NCI-H524 (cell line): ENCODE measurements at regions not wholly inside any gene's neighbourhood (a gene's known extent, or its start where the extent isn't known, plus 50 kb on each side); places are given as distances from the start of the nearest gene placed in this dataset.
"Not testable (repeated sequence)": the region's sequence is repeated elsewhere in the genome, so short reads cannot be mapped to it uniquely, and the experiment has no call there.

Source experiments
- DNase-seq, 2 experiments: peaks; one replicate each; lab custom pipeline; 2025; lab: John Stamatoyannopoulos, UW

- peak in 1 of 2 experiments; percentile 12 for DNase-seq
These were observed 818.8 kb upstream of the CITED2 start for GRCh38 chr6:140193269-140193668.

- no peak for DNase-seq
These were observed 817.6 kb upstream of the CITED2 start for GRCh38 chr6:140192018-140192417.

- not testable (repeated sequence) for DNase-seq
These were observed 814.8 kb upstream of the CITED2 start for GRCh38 chr6:140189263-140189662.

- DNase-seq, result no peak
These were observed 811.5 kb upstream of the CITED2 start for GRCh38 chr6:140185991-140186390.

GRCh38 chr6:140183881-140184280, 809.4 kb upstream of the CITED2 start:
- no peak for DNase-seq

GRCh38 chr6:140182821-140183220, 808.4 kb upstream of the CITED2 start:
- no peak for DNase-seq

- DNase-seq, result no peak
These were observed 807.4 kb upstream of the CITED2 start for GRCh38 chr6:140181876-140182275.

GRCh38 chr6:140180306-140180705, 805.9 kb upstream of the CITED2 start:
- DNase-seq, result no peak

- DNase-seq, result no peak
These were observed 804.5 kb upstream of the CITED2 start for GRCh38 chr6:140178935-140179334.

GRCh38 chr6:140178520-140178919, 804.1 kb upstream of the CITED2 start:
- DNase-seq, result no peak

- no peak for DNase-seq
These were observed 801.9 kb upstream of the CITED2 start for GRCh38 chr6:140176306-140176705.

GRCh38 chr6:140175486-140175885, 801.0 kb upstream of the CITED2 start:
- DNase-seq, result no peak

GRCh38 chr6:140174524-140174923, 800.1 kb upstream of the CITED2 start:
- no peak for DNase-seq

GRCh38 chr6:140168365-140168764, 793.9 kb upstream of the CITED2 start:
- no peak for DNase-seq

GRCh38 chr6:140160909-140161308, 786.5 kb upstream of the CITED2 start:
- no peak for DNase-seq

GRCh38 chr6:140160494-140160893, 786.0 kb upstream of the CITED2 start:
- DNase-seq, result no peak

GRCh38 chr6:140156131-140156530, 781.7 kb upstream of the CITED2 start:
- DNase-seq, result no peak

GRCh38 chr6:140155451-140156126, 781.1 kb upstream of the CITED2 start:
- DNase-seq, result peak in 1 of 2 experiments; percentile 52

- no peak for DNase-seq
These were observed 779.3 kb upstream of the CITED2 start for GRCh38 chr6:140153703-140154102.

- DNase-seq, result not testable (repeated sequence)
These were observed 773.7 kb upstream of the CITED2 start for GRCh38 chr6:140147825-140148814.

GRCh38 chr6:140140891-140141290, 766.4 kb upstream of the CITED2 start:
- no peak for DNase-seq

GRCh38 chr6:140138311-140139010, 764.0 kb upstream of the CITED2 start:
- DNase-seq, result no peak
